ENCODE measurements at regions not wholly inside any gene's neighbourhood (a gene's known extent, or its start where the extent isn't known, plus 50 kb on each side); places are given as distances from the start of the nearest gene placed in this dataset.
"Not testable (repeated sequence)": the region's sequence is repeated elsewhere in the genome, so short reads cannot be mapped to it uniquely, and the experiment has no call there.

DNA sequence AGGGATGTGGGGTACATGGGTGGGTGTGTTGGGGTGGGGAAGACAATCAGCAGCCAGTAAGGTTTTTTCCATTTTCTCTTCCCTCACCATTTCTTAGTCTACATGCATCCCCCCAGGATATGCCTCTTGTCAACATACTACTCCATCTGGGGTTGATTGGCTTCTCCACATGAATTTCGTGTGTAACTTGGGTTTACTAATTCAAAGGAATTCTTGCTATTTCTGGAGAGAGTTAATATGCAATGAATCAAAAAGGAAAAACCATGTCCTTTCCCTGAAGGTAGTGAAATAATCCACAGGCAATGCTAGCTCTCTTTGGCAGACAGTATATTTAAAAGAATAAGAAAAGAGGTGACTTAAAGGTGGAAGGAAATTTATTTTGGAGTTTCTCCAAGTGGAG, 198.4 kb downstream of the EBLN2 start:
- H3K27ac Mint-ChIP-seq (ENCODE audit: low read depth, unreplicated experiment), result no peak overlapping the region
- no peak overlapping the region for H3K4me3 Mint-ChIP-seq (ENCODE audit: unreplicated experiment)
- POLR2A ChIA-PET, result no interaction called here
- H3K4me1 Mint-ChIP-seq (ENCODE audit: insufficient read depth, unreplicated experiment), result peaks cover 9% of the 10 kb centered on the region
- H3K36me3 Mint-ChIP-seq (ENCODE audit: insufficient read depth, unreplicated experiment), result no peaks in the 10 kb centered on the region
- DNase-seq (ENCODE audit: unreplicated experiment), result no peak
- TF ChIP-seq, protein P1, sequence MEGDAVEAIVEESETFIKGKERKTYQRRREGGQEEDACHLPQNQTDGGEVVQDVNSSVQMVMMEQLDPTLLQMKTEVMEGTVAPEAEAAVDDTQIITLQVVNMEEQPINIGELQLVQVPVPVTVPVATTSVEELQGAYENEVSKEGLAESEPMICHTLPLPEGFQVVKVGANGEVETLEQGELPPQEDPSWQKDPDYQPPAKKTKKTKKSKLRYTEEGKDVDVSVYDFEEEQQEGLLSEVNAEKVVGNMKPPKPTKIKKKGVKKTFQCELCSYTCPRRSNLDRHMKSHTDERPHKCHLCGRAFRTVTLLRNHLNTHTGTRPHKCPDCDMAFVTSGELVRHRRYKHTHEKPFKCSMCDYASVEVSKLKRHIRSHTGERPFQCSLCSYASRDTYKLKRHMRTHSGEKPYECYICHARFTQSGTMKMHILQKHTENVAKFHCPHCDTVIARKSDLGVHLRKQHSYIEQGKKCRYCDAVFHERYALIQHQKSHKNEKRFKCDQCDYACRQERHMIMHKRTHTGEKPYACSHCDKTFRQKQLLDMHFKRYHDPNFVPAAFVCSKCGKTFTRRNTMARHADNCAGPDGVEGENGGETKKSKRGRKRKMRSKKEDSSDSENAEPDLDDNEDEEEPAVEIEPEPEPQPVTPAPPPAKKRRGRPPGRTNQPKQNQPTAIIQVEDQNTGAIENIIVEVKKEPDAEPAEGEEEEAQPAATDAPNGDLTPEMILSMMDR (IDR thresholded peaks at IDR 0.05; ENCODE audit: unreplicated experiment), result no peak
- CTCF ChIA-PET, result no interaction called here
- no peaks in the 10 kb centered on the region for H3K9me3 Mint-ChIP-seq (ENCODE audit: unreplicated experiment)
- peaks cover 19% of the 10 kb centered on the region for H3K27me3 Mint-ChIP-seq (ENCODE audit: insufficient read depth, unreplicated experiment)
- no TSS peak for BruUV-seq (replicated peaks)
- intact Hi-C loops (cut with micrococcal nuclease), result no loop called here

DNA sequence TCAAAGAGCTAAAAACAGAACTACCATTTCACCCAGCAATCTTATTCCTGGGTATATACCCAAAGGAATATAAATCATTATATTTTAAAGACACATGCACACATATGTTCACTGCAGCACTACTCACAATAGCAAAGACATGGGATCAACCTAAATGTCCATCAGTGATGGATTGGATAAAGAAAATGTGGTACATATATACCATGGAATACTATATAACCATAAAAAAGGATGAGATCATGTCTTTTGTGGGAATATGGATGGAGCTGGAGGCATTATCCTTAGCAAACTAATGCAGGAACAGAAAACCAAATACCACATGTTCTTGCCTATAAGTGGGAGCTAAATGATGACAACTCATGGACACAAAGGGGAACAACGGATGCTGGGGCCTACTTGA, 205.1 kb downstream of the EBLN2 start:
- DNase-seq (ENCODE audit: unreplicated experiment); H3K27ac Mint-ChIP-seq (ENCODE audit: low read depth, unreplicated experiment); H3K27me3 Mint-ChIP-seq (ENCODE audit: insufficient read depth, unreplicated experiment); H3K36me3 Mint-ChIP-seq (ENCODE audit: insufficient read depth, unreplicated experiment); CTCF ChIA-PET; BruUV-seq (replicated peaks); POLR2A ChIA-PET; H3K4me3 Mint-ChIP-seq (ENCODE audit: unreplicated experiment); H3K4me1 Mint-ChIP-seq (ENCODE audit: insufficient read depth, unreplicated experiment); H3K9me3 Mint-ChIP-seq (ENCODE audit: unreplicated experiment); intact Hi-C loops (cut with micrococcal nuclease): not testable (repeated sequence)

DNA sequence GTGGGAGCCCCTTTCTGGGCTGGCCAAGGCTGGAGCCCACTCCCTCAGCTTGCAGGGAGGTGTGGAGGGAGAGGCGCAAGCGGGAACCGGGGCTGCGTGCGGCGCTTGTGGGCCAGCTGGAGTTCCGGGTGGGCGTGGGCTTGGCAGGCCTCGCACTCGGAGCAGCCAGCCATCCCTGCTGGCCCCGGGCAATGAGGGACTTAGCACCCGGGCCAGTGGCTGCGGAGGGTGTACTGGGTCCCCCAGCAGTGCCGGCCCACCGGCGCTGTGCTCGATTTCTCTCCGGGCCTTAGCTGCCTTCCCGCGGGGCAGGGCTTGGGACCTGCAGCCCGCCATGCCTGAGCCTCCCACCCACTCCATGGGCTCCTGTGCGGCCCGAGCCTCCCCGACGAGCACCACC, 207.7 kb downstream of the EBLN2 start:
- H3K4me1 Mint-ChIP-seq (ENCODE audit: insufficient read depth, unreplicated experiment); H3K27me3 Mint-ChIP-seq (ENCODE audit: insufficient read depth, unreplicated experiment); DNase-seq (ENCODE audit: unreplicated experiment); H3K9me3 Mint-ChIP-seq (ENCODE audit: unreplicated experiment); BruUV-seq (replicated peaks); intact Hi-C loops (cut with micrococcal nuclease); CTCF ChIA-PET; H3K36me3 Mint-ChIP-seq (ENCODE audit: insufficient read depth, unreplicated experiment); H3K4me3 Mint-ChIP-seq (ENCODE audit: unreplicated experiment); H3K27ac Mint-ChIP-seq (ENCODE audit: low read depth, unreplicated experiment): not testable (repeated sequence)
- POLR2A ChIA-PET, result interaction anchor here (0.6 kb wide), 1 partner anchor 17 kb away, joined by 3 read pairs; no protein-coding TSS in a partner anchor

DNA sequence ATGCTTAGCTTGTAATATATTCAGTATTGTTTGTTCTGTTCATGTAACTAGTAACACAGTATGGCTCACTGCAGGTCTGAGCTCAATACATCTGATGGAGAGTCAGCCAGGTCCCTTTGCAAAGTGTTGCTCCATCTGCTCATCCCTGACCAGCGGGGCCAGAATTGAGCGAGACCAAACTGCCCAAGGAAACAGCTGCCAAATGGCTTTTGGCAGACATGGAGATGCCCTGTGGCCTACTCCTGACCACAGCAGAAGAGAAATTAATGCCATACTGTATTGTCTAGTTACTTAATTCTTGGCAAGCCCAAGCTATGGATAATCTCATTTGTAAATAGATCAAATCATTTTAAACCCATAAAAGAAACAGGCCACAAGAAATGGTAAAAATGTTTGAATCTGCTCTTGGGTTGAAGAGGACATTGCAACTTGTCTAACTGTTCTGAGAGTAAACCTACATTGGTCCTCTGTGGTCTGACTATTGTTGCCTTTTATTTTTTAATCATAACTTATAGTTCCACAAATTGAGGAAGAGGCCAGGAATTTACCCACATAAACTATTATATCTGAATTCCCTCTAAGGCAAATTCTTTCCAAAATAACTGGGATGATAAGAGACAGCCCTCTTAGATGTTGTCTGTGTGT, 209.5 kb downstream of the EBLN2 start:
- no peak overlapping the region for H3K4me3 Mint-ChIP-seq (ENCODE audit: unreplicated experiment)
- CTCF ChIA-PET, result interaction anchor here (0.5 kb wide), 1 partner anchor 560 kb away, joined by 4 read pairs; no protein-coding TSS in a partner anchor
- intact Hi-C loops (cut with micrococcal nuclease), result no loop called here
- no peak for DNase-seq (ENCODE audit: unreplicated experiment)
- H3K4me1 Mint-ChIP-seq (ENCODE audit: insufficient read depth, unreplicated experiment), result no peaks in the 10 kb centered on the region
- H3K9me3 Mint-ChIP-seq (ENCODE audit: unreplicated experiment), result no peaks in the 10 kb centered on the region
- no peak overlapping the region for H3K27ac Mint-ChIP-seq (ENCODE audit: low read depth, unreplicated experiment)
- peaks cover 8% of the 10 kb centered on the region for H3K27me3 Mint-ChIP-seq (ENCODE audit: insufficient read depth, unreplicated experiment)
- POLR2A ChIA-PET, result no interaction called here
- no peaks in the 10 kb centered on the region for H3K36me3 Mint-ChIP-seq (ENCODE audit: insufficient read depth, unreplicated experiment)
- no TSS peak for BruUV-seq (replicated peaks)
- TF ChIP-seq, protein P1 (IDR thresholded peaks at IDR 0.05; ENCODE audit: unreplicated experiment), result no peak

DNA sequence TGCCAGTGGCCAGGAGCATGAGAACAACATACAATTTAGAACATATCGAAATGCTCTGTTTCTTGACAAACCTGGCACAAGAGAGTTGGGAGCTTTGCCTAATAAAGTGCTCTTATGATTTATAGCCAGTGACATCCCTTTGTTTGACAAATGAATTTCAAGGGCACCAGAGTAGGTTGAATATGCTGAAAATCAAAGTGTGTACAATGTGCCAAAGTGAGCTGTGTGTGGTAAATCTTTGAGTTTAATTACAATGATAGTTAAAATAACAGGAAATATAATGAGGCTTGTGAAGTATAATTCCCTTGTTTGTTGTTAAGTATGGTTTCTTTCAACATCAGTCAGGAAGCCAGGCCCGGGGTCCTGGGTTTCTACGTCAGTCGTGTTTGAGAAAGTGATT, 211.9 kb downstream of the EBLN2 start:
- intact Hi-C loops (cut with micrococcal nuclease), result no loop called here
- CTCF ChIA-PET, result no interaction called here
- TF ChIP-seq, protein P1 (IDR thresholded peaks at IDR 0.05; ENCODE audit: unreplicated experiment), result no peak
- Mint-ChIP-seq H3K4me3 (ENCODE audit: unreplicated experiment) (no peak overlapping the region), H3K27ac (ENCODE audit: low read depth, unreplicated experiment) (no peak overlapping the region), H3K36me3 (ENCODE audit: insufficient read depth, unreplicated experiment) (no peaks in the 10 kb centered on the region), H3K4me1 (ENCODE audit: insufficient read depth, unreplicated experiment) (no peaks in the 10 kb centered on the region), H3K27me3 (ENCODE audit: insufficient read depth, unreplicated experiment) (peaks cover 8% of the 10 kb centered on the region), H3K9me3 (ENCODE audit: unreplicated experiment) (no peaks in the 10 kb centered on the region)
- no peak for DNase-seq (ENCODE audit: unreplicated experiment)
- POLR2A ChIA-PET, result interaction anchor here (0.6 kb wide), 1 partner anchor 8 kb away, joined by 3 read pairs; no protein-coding TSS in a partner anchor
- no TSS peak for BruUV-seq (replicated peaks)
